ENCODE measurements at regions not wholly inside any gene's neighbourhood (a gene's known extent, or its start where the extent isn't known, plus 50 kb on each side); places are given as distances from the start of the nearest gene placed in this dataset.
A peak's percentile ranks its signal among the peaks of the same experiment; 100 is the strongest.

GRCh38 chr17:30584810-30585209 is 107.6 kb downstream of the GOSR1 start (continued):
- TF ChIP-seq, protein P1, sequence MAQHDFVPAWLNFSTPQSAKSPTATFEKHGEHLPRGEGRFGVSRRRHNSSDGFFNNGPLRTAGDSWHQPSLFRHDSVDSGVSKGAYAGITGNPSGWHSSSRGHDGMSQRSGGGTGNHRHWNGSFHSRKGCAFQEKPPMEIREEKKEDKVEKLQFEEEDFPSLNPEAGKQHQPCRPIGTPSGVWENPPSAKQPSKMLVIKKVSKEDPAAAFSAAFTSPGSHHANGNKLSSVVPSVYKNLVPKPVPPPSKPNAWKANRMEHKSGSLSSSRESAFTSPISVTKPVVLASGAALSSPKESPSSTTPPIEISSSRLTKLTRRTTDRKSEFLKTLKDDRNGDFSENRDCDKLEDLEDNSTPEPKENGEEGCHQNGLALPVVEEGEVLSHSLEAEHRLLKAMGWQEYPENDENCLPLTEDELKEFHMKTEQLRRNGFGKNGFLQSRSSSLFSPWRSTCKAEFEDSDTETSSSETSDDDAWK (CRISPR knock-in tag; IDR thresholded peaks at IDR 0.05), result no peak
- TF ChIP-seq HHEX (CRISPR knock-in tag; IDR thresholded peaks at IDR 0.05) (no peak), IKZF5 (CRISPR knock-in tag; IDR thresholded peaks at IDR 0.05) (0 out of 2 replicates have a peak, but pooled peaks have one; percentile 5), KMT2B (CRISPR knock-in tag; IDR thresholded peaks at IDR 0.05) (no peak), NCOA1 (CRISPR knock-in tag; IDR thresholded peaks at IDR 0.05) (no peak), ZNF136 (CRISPR knock-in tag; IDR thresholded peaks at IDR 0.05; ENCODE audit: low read depth) (no peak)

- Histone ChIP-seq H3K27ac (ENCODE audit: extremely low read length, insufficient read depth, low read length) (no peak overlapping the region), H3K4me3 (replicated peaks in 1 of 3; ENCODE audit: insufficient read depth in 1 of 3, low read depth in 2 of 3, low read length in 3 of 3) (no peak overlapping the region), H4K20me1 (ENCODE audit: insufficient read depth, low read length) (no peaks in the 10 kb centered on the region), H3K9ac (ENCODE audit: insufficient read depth, low read depth, low read length) (no peak overlapping the region), H3K4me1 (ENCODE audit: insufficient read depth, low read length) (peaks cover 52% of the 10 kb centered on the region), H2AFZ (ENCODE audit: low read length) (no peak overlapping the region), H3K4me2 (ENCODE audit: low read depth, low read length) (no peak overlapping the region), H3K9me3 (ENCODE audit: low read length) (no peaks in the 10 kb centered on the region), H3K79me2 (ENCODE audit: insufficient read depth, low read length) (no peaks in the 10 kb centered on the region), H3K27me3 (ENCODE audit: control insufficient read depth in 1 of 2, insufficient read depth in 2 of 2, low read length in 2 of 2) (peaks cover 7 to 12% of the 10 kb centered on the region in 2 experiments), H3K36me3 (replicated peaks in 1 of 2; ENCODE audit: control insufficient read depth in 1 of 2, insufficient read depth in 2 of 2, low read length in 2 of 2) (no peaks in the 10 kb centered on the region)
- BruUV-seq (replicated peaks), result no TSS peak
- WGBS (ENCODE audit: low lambda C conversion rate), result 61% methylated on average over 2 of the region's 2 CpGs
- no peak for DNase-seq (ENCODE audit: low spot score)
- FAIRE-seq, result no peak
- intact Hi-C loops (cut with micrococcal nuclease; ENCODE audit: unreplicated experiment) (no loop called here), in situ Hi-C loops (cut with HindIII; ENCODE audit: extremely low pct_ligation_motif_present, low pct_unique_long_range_greater_than_20kb) (no loop called here)
- ChIA-PET CTCF (ENCODE audit: low intra/inter-chr PET ratio, low total read pairs) (no interaction called here), POLR2A (no interaction called here)
- TF ChIP-seq ZNF234 (CRISPR knock-in tag; conservative IDR thresholded peaks at IDR 0.05), result no peak
- TF ChIP-seq ZSCAN25 (CRISPR knock-in tag; IDR thresholded peaks at IDR 0.05), result no peak
- no peak for TF ChIP-seq SP5 (CRISPR knock-in tag; IDR thresholded peaks at IDR 0.05; ENCODE audit: borderline replicate concordance, low read depth)
- TF ChIP-seq, protein P2, sequence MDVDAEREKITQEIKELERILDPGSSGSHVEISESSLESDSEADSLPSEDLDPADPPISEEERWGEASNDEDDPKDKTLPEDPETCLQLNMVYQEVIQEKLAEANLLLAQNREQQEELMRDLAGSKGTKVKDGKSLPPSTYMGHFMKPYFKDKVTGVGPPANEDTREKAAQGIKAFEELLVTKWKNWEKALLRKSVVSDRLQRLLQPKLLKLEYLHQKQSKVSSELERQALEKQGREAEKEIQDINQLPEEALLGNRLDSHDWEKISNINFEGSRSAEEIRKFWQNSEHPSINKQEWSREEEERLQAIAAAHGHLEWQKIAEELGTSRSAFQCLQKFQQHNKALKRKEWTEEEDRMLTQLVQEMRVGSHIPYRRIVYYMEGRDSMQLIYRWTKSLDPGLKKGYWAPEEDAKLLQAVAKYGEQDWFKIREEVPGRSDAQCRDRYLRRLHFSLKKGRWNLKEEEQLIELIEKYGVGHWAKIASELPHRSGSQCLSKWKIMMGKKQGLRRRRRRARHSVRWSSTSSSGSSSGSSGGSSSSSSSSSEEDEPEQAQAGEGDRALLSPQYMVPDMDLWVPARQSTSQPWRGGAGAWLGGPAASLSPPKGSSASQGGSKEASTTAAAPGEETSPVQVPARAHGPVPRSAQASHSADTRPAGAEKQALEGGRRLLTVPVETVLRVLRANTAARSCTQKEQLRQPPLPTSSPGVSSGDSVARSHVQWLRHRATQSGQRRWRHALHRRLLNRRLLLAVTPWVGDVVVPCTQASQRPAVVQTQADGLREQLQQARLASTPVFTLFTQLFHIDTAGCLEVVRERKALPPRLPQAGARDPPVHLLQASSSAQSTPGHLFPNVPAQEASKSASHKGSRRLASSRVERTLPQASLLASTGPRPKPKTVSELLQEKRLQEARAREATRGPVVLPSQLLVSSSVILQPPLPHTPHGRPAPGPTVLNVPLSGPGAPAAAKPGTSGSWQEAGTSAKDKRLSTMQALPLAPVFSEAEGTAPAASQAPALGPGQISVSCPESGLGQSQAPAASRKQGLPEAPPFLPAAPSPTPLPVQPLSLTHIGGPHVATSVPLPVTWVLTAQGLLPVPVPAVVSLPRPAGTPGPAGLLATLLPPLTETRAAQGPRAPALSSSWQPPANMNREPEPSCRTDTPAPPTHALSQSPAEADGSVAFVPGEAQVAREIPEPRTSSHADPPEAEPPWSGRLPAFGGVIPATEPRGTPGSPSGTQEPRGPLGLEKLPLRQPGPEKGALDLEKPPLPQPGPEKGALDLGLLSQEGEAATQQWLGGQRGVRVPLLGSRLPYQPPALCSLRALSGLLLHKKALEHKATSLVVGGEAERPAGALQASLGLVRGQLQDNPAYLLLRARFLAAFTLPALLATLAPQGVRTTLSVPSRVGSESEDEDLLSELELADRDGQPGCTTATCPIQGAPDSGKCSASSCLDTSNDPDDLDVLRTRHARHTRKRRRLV (CRISPR knock-in tag; IDR thresholded peaks at IDR 0.05), result no peak
- no peak for TF ChIP-seq RORA (CRISPR knock-in tag; IDR thresholded peaks at IDR 0.05)
- no peak for ATAC-seq
Observed at GRCh38 chr17:30580916-30581315, 103.7 kb downstream of the GOSR1 start.
